Gastroesophageal sphincter (tissue), 3 donors: ENCODE measurements at regions not wholly inside any gene's neighbourhood (a gene's known extent, or its start where the extent isn't known, plus 50 kb on each side); places are given as distances from the start of the nearest gene placed in this dataset.

Experiments
- EP300 ChIP-seq: sonication (generic); formaldehyde crosslinking; IDR thresholded peaks from one replicate; pipeline ENCODE4 v1.6.1; 2017; ENCODE audit warnings: antibody characterized with exemption, mild to moderate bottlenecking
- POLR2A ChIP-seq, 2 donors: fragments of 450-650 bp; IDR thresholded peaks; one replicate each; pipeline ENCODE4 v1.6.1; 2017; ENCODE audit warnings: antibody characterized with exemption in 2 of 2, mild to moderate bottlenecking in 2 of 2, moderate library complexity in 1 of 2
- POLR2AphosphoS5 ChIP-seq: sonication (generic); formaldehyde crosslinking; IDR thresholded peaks from one replicate; pipeline ENCODE4 v1.6.1; 2017; ENCODE audit warnings: antibody characterized with exemption
- TF ChIP-seq, protein P1 (sequence below), 4 experiments: fragments of 200-600 bp in 2 of 4; fragments of 450-650 bp in 2 of 4; sonication (generic) in 1 of 4; IDR thresholded peaks; one replicate each; pipeline ENCODE4 v1.5.1; 2017 to 2019; ENCODE audit warnings: antibody characterized with exemption in 4 of 4, mild to moderate bottlenecking in 2 of 4, moderate library complexity in 2 of 4

DNA sequence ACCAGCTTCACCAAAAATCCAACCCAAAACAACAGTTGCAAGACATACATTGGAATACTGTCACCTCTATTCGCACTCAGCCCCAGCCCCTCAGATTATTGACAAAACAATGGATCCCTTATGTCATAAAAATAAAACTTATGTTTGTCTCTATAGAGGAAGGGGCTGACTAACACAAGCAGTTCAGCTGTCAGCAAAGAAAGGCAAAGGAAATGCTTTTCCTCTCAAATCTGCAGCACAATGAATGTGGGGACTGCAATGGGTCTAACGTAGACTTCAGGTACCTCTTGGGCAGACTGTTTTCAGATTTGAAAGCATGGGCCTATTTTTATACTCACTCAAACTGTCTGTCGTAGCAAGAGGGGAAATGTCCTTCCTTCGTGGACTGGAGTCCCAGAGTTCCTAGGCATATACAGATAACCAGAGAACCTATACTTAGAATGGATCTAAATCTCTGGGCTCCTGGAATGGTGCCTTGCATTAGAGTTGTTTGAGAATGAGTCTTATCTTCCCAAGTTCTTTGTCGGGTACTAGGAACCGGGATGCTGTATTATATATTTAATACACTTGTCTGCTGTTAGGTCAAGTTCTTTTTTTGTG, 307.7 kb upstream of the DDX53 start:
- TF ChIP-seq, protein P1, sequence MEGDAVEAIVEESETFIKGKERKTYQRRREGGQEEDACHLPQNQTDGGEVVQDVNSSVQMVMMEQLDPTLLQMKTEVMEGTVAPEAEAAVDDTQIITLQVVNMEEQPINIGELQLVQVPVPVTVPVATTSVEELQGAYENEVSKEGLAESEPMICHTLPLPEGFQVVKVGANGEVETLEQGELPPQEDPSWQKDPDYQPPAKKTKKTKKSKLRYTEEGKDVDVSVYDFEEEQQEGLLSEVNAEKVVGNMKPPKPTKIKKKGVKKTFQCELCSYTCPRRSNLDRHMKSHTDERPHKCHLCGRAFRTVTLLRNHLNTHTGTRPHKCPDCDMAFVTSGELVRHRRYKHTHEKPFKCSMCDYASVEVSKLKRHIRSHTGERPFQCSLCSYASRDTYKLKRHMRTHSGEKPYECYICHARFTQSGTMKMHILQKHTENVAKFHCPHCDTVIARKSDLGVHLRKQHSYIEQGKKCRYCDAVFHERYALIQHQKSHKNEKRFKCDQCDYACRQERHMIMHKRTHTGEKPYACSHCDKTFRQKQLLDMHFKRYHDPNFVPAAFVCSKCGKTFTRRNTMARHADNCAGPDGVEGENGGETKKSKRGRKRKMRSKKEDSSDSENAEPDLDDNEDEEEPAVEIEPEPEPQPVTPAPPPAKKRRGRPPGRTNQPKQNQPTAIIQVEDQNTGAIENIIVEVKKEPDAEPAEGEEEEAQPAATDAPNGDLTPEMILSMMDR (IDR thresholded peaks at IDR 0.05): no peak
- no peak for TF ChIP-seq POLR2AphosphoS5
- no peak for TF ChIP-seq POLR2A (IDR thresholded peaks at IDR 0.05)
- no peak for TF ChIP-seq EP300
